Activated T-cell treated with anti-CD3 and anti-CD28 coated beads for 1 hour (primary cell): ENCODE measurements at regions not wholly inside any gene's neighbourhood (a gene's known extent, or its start where the extent isn't known, plus 50 kb on each side); places are given as distances from the start of the nearest gene placed in this dataset.
"Not testable (repeated sequence)": the region's sequence is repeated elsewhere in the genome, so short reads cannot be mapped to it uniquely, and the experiment has no call there.

Experiments used
- DNase-seq: peaks from one replicate; pipeline ENCODE4 v3.0.0-alpha.2; 2020; ENCODE audit warnings: low read depth

- DNase-seq: no peak
Measured at GRCh38 chr2:146579147-146579930, 1265.5 kb upstream of the ACVR2A start.

GRCh38 chr2:146576339-146577111 lies 1268.3 kb upstream of the ACVR2A start:
- no peak for DNase-seq

- DNase-seq: no peak
Measured at GRCh38 chr2:146572598-146572997, 1272.2 kb upstream of the ACVR2A start.

DNA sequence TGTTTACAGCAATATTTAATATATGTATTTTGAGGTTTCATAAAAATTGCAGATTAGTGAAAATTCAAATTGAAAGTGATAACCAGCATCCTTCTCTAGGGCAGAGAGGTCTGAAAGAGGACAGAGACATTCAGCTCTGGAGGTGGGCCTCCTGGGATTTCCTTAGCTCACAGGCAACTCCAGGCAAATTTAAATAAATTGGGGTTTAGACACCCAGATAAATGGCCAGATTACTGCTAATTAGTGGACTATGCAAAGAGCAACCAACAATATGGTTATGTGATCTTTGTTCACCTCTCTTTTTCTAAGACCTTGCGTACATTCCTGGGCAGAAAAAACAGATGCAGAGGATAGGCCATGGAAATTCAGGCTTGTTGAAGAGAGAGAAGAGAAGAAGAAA lies 1282.8 kb upstream of the ACVR2A start:
- no peak for DNase-seq

DNA sequence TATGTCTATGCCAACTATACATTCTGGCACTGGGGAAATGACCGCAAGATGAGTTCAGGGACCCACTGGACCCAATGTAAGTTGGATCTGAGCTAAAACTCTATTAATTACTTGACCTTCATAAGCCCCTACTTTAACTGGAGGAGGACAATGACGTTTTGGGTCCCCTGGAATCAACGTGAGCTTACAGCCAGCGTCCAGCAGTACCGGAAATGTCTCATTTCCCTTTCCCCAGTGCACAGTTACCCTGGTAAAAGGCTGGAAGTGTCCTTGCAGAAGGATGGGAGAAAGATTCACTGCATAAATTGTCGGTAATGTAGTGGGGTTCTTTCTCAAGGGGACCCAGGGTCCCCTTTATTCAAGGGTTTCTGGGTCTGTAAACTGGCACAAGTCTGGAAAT lies 1297.6 kb upstream of the ACVR2A start:
- DNase-seq: no peak

- DNase-seq: no peak
Measured at GRCh38 chr2:146544701-146545100, 1300.1 kb upstream of the ACVR2A start.

DNA sequence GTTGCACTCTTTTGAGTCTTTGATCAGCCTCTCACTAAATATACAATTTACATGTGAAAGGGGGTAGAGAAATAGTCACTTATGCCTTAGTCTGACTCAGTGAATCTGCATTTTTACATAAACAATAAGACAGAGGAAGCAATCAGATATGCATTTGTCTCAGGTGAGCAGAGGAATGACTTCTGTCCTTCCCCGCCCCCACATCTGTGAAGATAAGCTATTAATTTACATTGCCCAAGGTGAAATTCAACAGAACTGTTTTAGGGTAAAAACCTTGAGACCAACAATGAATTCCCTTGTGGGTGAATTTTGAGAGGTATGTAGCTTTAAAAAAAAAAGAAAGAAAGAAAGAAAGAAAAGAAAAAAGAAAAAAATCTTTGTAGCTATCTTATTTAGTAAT lies 1302.9 kb upstream of the ACVR2A start:
- DNase-seq: no peak

DNA sequence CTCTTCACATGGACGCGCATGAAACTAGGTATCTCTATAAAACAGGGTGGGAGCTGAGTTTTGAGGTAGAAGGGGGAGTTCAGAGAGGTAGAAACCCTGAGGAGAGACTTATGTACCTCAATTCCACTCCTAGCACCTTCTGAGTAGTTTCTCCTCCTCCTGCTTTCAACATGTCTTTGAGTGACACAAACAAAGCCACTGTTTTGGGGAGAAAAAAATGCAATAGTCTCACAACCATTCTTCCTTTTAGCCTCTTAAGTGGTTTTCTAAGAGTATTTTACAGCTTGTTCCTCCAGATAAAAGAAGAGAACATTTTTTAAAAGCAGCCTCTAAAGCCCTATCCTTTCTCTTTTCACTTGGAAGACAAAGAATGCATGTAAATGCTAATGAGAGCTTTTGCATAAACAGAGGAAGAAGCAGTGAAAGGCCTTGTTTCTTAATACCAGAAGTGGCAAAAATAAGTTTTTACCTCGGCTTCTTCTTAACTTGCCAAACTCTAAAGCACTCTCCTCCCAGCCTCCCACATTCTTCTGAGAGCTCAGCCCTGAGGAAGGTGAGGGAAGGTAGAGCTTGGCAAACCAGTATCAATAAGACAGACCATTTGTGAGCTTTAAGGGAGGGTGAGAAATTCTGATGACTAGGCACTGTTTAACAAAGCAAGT lies 1304.4 kb upstream of the ACVR2A start:
- DNase-seq: no peak

GRCh38 chr2:146539739-146540138 lies 1305.1 kb upstream of the ACVR2A start:
- DNase-seq: not testable (repeated sequence)

DNA sequence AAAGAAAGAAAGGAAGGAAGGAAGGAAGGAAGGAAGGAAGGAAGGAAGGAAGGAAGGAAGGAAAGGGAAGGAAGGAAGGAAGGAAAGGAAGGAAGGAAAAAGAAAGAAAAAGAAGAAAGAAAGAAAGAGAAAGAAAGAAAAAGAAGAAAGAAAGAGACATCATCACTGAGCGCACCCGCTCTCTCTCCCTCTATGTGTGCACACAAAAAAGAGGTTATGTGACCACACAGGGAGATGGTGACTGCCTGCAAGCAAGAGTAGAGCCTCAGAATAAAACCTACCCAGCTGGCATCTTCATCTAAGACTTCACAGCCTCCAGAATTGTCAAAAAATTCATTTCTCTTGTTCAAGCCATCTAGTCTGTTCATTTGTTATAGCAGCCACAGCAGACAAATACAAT lies 1307.4 kb upstream of the ACVR2A start:
- DNase-seq: no peak

DNA sequence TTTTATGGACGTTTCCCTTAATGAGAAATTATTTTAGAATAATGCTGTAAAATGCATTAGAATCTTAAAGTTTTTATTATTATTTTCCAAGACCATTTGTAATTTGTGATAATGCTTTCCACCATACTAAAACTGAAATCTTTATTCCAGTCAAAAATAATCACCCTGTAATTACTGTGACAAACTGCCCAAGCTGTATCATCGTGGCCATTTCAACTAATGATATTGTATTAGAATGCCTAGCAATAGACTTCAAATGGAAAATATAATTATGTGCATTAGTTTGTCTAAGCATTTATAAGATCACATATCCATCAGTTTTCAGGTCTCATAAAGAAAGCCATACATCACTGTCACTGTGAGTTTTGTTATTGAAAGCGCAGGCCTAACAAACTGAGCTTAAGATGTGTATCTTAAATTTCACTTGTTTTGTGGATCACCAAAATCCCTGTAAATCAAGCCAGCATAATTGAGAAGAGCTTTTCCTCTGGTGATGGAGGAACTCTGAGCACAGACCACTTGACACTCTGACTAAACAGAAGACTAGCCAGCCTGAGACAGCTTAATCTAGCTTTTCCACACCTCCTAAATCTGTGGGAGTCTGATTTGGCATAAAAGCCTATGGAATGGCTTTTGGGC lies 1312.2 kb upstream of the ACVR2A start:
- no peak for DNase-seq

- DNase-seq: no peak
Measured at GRCh38 chr2:146532009-146532408, 1312.8 kb upstream of the ACVR2A start.

- no peak for DNase-seq
Measured at GRCh38 chr2:146530886-146531285, 1313.9 kb upstream of the ACVR2A start.

DNA sequence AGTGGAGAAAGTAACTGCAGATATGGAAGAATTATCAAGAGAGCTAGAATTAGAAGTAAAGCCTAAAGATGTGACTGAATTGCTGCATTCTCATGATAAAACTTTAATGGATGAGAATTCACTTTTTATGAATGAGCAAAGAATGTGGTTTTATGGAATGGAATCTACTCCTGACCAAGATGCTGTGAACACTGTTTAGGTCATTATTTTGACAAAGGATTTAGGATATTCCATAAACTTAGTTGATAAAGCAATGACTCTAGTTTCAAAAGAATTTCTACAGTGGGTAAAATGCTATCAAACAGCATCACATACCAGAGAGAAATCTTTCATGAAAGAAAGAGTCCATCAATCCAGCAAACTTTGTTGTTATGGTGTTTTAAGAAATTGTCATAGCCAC lies 1317.7 kb upstream of the ACVR2A start:
- no peak for DNase-seq

DNA sequence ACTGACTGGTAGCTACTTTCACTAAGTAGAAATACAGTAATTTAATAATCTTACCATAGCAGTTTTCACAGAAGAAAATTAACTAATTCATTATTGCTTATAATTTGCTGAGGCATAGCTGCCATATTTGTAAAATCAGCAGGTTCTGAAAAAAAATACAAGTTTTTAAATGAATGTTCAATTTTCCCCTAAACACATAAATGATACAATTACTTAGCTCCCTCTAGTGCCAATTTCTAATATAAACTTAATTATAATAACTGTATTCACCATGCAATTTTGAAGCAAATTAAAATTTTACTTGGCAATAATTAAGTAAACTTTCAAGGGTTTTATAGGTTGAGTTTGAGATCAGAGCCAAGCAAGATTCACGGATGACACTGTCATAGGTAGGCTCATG lies 1321.6 kb upstream of the ACVR2A start:
- no peak for DNase-seq

GRCh38 chr2:146506851-146507250 lies 1338.0 kb upstream of the ACVR2A start:
- no peak for DNase-seq

- DNase-seq: no peak
Measured at GRCh38 chr2:146503366-146503765, 1341.5 kb upstream of the ACVR2A start.

- no peak for DNase-seq
Measured at GRCh38 chr2:146496248-146496647, 1348.6 kb upstream of the ACVR2A start.

- DNase-seq: no peak
Measured at GRCh38 chr2:146489386-146489785, 1355.4 kb upstream of the ACVR2A start.

- no peak for DNase-seq
Measured at GRCh38 chr2:146481629-146482028, 1363.2 kb upstream of the ACVR2A start.

DNA sequence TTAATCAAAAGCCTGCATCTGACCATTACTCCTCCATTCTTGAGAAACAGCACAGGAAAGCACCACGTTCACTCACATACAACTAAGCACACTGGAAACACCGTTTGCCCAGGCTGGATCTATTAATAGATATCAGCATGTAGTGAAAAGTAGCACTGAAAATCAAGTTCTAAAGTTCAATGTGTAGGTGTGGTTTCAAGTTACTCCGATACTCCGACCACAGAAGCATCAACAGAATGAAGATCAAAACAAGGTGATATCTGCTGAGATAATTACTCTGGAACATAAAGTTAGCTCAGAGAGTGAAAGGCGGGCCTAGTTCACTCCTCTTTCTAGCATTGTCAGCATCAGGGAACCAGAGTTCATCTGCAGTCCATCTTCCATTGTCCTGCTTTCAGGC lies 1367.4 kb upstream of the ACVR2A start:
- no peak for DNase-seq

- DNase-seq: no peak
Measured at GRCh38 chr2:146468578-146468977, 1376.3 kb upstream of the ACVR2A start.

DNA sequence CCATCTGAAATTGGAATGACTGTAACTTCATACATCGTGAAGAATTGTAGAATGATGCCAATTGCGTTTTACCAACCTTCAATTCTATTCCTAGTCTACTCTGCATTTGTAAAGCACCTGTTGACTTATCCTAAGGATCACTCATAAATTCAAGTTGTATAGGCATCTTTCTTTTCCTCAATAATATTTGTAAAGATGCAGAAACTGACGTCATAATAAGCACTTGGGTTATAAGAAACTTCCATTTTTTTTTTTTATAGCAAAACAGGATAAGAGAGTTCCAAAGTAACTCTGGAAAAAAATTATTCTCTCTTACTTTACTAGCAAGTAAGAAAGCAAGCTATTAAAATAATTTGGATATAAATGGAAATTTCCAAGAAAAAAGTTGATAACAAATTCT lies 1377.4 kb upstream of the ACVR2A start:
- DNase-seq: no peak
